WTC11 (cell line): ENCODE measurements at regions not wholly inside any gene's neighbourhood (a gene's known extent, or its start where the extent isn't known, plus 50 kb on each side); places are given as distances from the start of the nearest gene placed in this dataset.

Experiments
- ATAC-seq: fragments of 200-7000 bp; cut with Tn5 transposase; 2 replicates; pipeline ENCODE4 v1.10.0; 2021; ENCODE audit warnings: mild to moderate bottlenecking, moderate library complexity
- CTCF ChIA-PET: fragments of 300-600 bp; sonication (Branson Sonifier 250); formaldehyde crosslinking; loops from one replicate; lab custom pipeline; 2021; ENCODE audit warnings: antibody characterized with exemption; lab: Charles Lee
- POLR2A ChIA-PET: fragments of 350-600 bp; sonication (Branson Sonifier 250); formaldehyde crosslinking; loops from one replicate; lab custom pipeline; 2021; ENCODE audit warnings: antibody characterized with exemption; lab: Charles Lee
- DNase-seq: peaks from one replicate; pipeline ENCODE4 v3.0.0; 2021; ENCODE audit warnings: low spot score
- H3K27ac Mint-ChIP-seq: 2 replicates; pipeline ENCODE4 v1.8.0; 2021; ENCODE audit warnings: mixed read lengths
- H3K27me3 Mint-ChIP-seq: 2 replicates; pipeline ENCODE4 v1.8.0; 2021; ENCODE audit warnings: low read depth, mild to moderate bottlenecking, moderate library complexity, mixed read lengths
- H3K36me3 Mint-ChIP-seq: 2 replicates; pipeline ENCODE4 v1.8.0; 2021; ENCODE audit warnings: mixed read lengths
- H3K4me1 Mint-ChIP-seq: 2 replicates; pipeline ENCODE4 v1.8.0; 2022; ENCODE audit warnings: mixed read lengths
- H3K4me3 Mint-ChIP-seq: 2 replicates; pipeline ENCODE4 v1.8.0; 2021; ENCODE audit warnings: mild to moderate bottlenecking, moderate library complexity, mixed read lengths
- H3K9me3 Mint-ChIP-seq: 2 replicates; pipeline ENCODE4 v1.8.0; 2021; ENCODE audit warnings: mixed read lengths
- CBFB ChIP-seq: sonication (generic); formaldehyde crosslinking; IDR thresholded peaks from 2 replicates; pipeline ENCODE4 v1.8.1; 2022; ENCODE audit warnings: mild to moderate bottlenecking, low read depth, missing genetic modification reagents
- CREB1 ChIP-seq: sonication (generic); formaldehyde crosslinking; IDR thresholded peaks from 2 replicates; pipeline ENCODE4 v1.8.0; 2023; ENCODE audit warnings: mild to moderate bottlenecking, missing genetic modification reagents
- ELF4 ChIP-seq: sonication (generic); formaldehyde crosslinking; IDR thresholded peaks from 2 replicates; pipeline ENCODE4 v1.8.1; 2022; ENCODE audit warnings: low read depth, mild to moderate bottlenecking, moderate library complexity, missing genetic modification reagents
- EMX1 ChIP-seq: fragments of 250-450 bp; sonication (Bioruptor Pico); IDR thresholded peaks from 2 replicates; pipeline ENCODE4 v1.8.0; 2021; ENCODE audit warnings: mild to moderate bottlenecking
- FOXP1 ChIP-seq: sonication (generic); formaldehyde crosslinking; IDR thresholded peaks from 2 replicates; pipeline ENCODE4 v1.8.0; 2022; ENCODE audit warnings: missing genetic modification reagents, mild to moderate bottlenecking, moderate library complexity, borderline replicate concordance
- GABPB1 ChIP-seq: sonication (generic); formaldehyde crosslinking; IDR thresholded peaks from 2 replicates; pipeline ENCODE4 v1.8.1; 2023; ENCODE audit warnings: mild to moderate bottlenecking, missing genetic modification reagents
- GTF2I ChIP-seq: fragments of 250-450 bp; sonication (Bioruptor Pico); conservative IDR thresholded peaks from 2 replicates; pipeline ENCODE4 v1.4.0; 2021; ENCODE audit warnings: mild to moderate bottlenecking
- IRF2 ChIP-seq: sonication (generic); formaldehyde crosslinking; IDR thresholded peaks from 2 replicates; pipeline ENCODE4 v1.8.0; 2022; ENCODE audit warnings: low read depth, missing genetic modification reagents, borderline replicate concordance
- KAT7 ChIP-seq: sonication (generic); formaldehyde crosslinking; IDR thresholded peaks from 2 replicates; pipeline ENCODE4 v1.8.1; 2023; ENCODE audit warnings: missing genetic modification reagents, mild to moderate bottlenecking, borderline replicate concordance
- NFATC4 ChIP-seq: fragments of 250-450 bp; sonication (Bioruptor Pico); IDR thresholded peaks from 2 replicates; pipeline ENCODE4 v1.9.0; 2021; ENCODE audit warnings: mild to moderate bottlenecking
- NFE2L1 ChIP-seq: sonication (generic); formaldehyde crosslinking; IDR thresholded peaks from 2 replicates; pipeline ENCODE4 v1.8.1; 2023; ENCODE audit warnings: missing genetic modification reagents
- NFYB ChIP-seq: sonication (generic); formaldehyde crosslinking; conservative IDR thresholded peaks from 2 replicates; pipeline ENCODE4 v1.8.0; 2022; ENCODE audit warnings: low read depth, missing genetic modification reagents
- PRRX2 ChIP-seq: fragments of 250-450 bp; sonication (Bioruptor Pico); IDR thresholded peaks from 2 replicates; pipeline ENCODE4 v1.8.0; 2021; ENCODE audit warnings: mild to moderate bottlenecking
- RELA ChIP-seq: sonication (generic); formaldehyde crosslinking; IDR thresholded peaks from 2 replicates; pipeline ENCODE4 v1.8.1; 2022; ENCODE audit warnings: missing genetic modification reagents, mild to moderate bottlenecking, borderline replicate concordance
- SMAD3 ChIP-seq: sonication (generic); formaldehyde crosslinking; IDR thresholded peaks from 2 replicates; pipeline ENCODE4 v1.8.0; 2022; ENCODE audit warnings: missing genetic modification reagents, mild to moderate bottlenecking, borderline replicate concordance
- SP1 ChIP-seq: sonication (generic); formaldehyde crosslinking; conservative IDR thresholded peaks from 2 replicates; pipeline ENCODE4 v1.8.1; 2022; ENCODE audit warnings: missing genetic modification reagents
- TP53 ChIP-seq: sonication (generic); formaldehyde crosslinking; IDR thresholded peaks from 2 replicates; pipeline ENCODE4 v1.8.1; 2023; ENCODE audit warnings: mild to moderate bottlenecking, missing genetic modification reagents
- ZNF317 ChIP-seq: sonication (generic); formaldehyde crosslinking; IDR thresholded peaks from 2 replicates; pipeline ENCODE4 v1.8.1; 2023; ENCODE audit warnings: low read depth, mild to moderate bottlenecking, moderate library complexity, missing genetic modification reagents, borderline replicate concordance
- ZNF416 ChIP-seq: fragments of 250-450 bp; sonication (Bioruptor Pico); IDR thresholded peaks from 2 replicates; pipeline ENCODE4 v1.9.0; 2021; ENCODE audit warnings: mild to moderate bottlenecking, inconsistent platforms
- TF ChIP-seq, protein P1 (sequence below): sonication (generic); formaldehyde crosslinking; IDR thresholded peaks from 2 replicates; pipeline ENCODE4 v1.8.1; 2022; ENCODE audit warnings: low read depth, mild to moderate bottlenecking, moderate library complexity, missing genetic modification reagents, borderline replicate concordance
- TF ChIP-seq, protein P2 (sequence below): sonication (generic); formaldehyde crosslinking; IDR thresholded peaks from 2 replicates; pipeline ENCODE4 v1.8.1; 2023; ENCODE audit warnings: mild to moderate bottlenecking, missing genetic modification reagents, moderate library complexity
- TF ChIP-seq, protein P3 (sequence below): sonication (generic); formaldehyde crosslinking; IDR thresholded peaks from 2 replicates; pipeline ENCODE4 v1.8.1; 2023; ENCODE audit warnings: mild to moderate bottlenecking, moderate library complexity, missing genetic modification reagents
- TF ChIP-seq, protein P4 (sequence below): fragments of 200-600 bp; IDR thresholded peaks from 2 replicates; pipeline ENCODE4 v1.8.0; 2022; ENCODE audit warnings: antibody characterized with exemption
- TF ChIP-seq, protein P5 (sequence below): fragments of 250-450 bp; sonication (Bioruptor Pico); conservative IDR thresholded peaks from 2 replicates; pipeline ENCODE4 v1.9.0; 2021; ENCODE audit warnings: mild to moderate bottlenecking
- TF ChIP-seq, protein P6 (sequence below): sonication (generic); formaldehyde crosslinking; IDR thresholded peaks from 2 replicates; pipeline ENCODE4 v1.8.1; 2022; ENCODE audit warnings: low read depth, missing genetic modification reagents, borderline replicate concordance

DNA sequence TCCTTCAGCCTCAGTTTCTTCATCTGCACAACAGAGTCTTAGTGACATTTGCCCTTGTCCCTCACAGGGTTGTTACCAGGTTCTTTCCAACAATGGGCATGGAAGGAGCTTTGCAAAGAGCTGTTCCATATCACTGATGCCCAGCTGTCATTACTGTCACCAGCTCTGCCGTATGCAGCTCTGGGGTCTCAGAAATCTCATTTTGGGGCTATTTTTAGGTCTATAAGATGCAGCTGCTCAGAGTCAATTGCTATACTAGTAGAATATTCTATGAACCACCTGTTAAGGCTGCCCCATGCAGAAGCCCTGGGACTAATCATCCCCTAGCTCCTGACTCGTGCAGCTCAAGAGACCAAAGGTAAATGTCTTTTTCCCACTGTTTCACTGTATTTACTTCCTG lies 105.1 kb upstream of the TNPO1 start:
- Mint-ChIP-seq H3K9me3 (peaks cover 4% of the 10 kb centered on the region; the same call in 1 of the 2 replicates), H3K27me3 (no peaks in the 10 kb centered on the region), H3K27ac (no peak overlapping the region), H3K36me3 (no peaks in the 10 kb centered on the region), H3K4me3 (no peak overlapping the region), H3K4me1 (no peaks in the 10 kb centered on the region)
- ChIA-PET POLR2A (no interaction called here), CTCF (interaction anchor here (1.2 kb wide), 1 partner anchor 490 kb away, joined by 3 read pairs; no protein-coding TSS in a partner anchor)
- TF ChIP-seq EMX1 (CRISPR knock-in tag) (no peak), PRRX2 (CRISPR knock-in tag) (no peak), NFATC4 (no peak), NFE2L1 (no peak), SMAD3 (CRISPR knock-in tag) (no peak), CBFB (CRISPR knock-in tag) (no peak), TP53 (CRISPR knock-in tag) (no peak), NFYB (CRISPR knock-in tag) (no peak), ZNF317 (CRISPR knock-in tag) (no peak), SP1 (CRISPR knock-in tag) (no peak), ZNF416 (no peak), GABPB1 (CRISPR knock-in tag) (no peak), GTF2I (CRISPR knock-in tag) (no peak)
- TF ChIP-seq, protein P1, sequence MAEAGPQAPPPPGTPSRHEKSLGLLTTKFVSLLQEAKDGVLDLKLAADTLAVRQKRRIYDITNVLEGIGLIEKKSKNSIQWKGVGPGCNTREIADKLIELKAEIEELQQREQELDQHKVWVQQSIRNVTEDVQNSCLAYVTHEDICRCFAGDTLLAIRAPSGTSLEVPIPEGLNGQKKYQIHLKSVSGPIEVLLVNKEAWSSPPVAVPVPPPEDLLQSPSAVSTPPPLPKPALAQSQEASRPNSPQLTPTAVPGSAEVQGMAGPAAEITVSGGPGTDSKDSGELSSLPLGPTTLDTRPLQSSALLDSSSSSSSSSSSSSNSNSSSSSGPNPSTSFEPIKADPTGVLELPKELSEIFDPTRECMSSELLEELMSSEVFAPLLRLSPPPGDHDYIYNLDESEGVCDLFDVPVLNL (CRISPR knock-in tag) = no peak
- TF ChIP-seq, protein P2, sequence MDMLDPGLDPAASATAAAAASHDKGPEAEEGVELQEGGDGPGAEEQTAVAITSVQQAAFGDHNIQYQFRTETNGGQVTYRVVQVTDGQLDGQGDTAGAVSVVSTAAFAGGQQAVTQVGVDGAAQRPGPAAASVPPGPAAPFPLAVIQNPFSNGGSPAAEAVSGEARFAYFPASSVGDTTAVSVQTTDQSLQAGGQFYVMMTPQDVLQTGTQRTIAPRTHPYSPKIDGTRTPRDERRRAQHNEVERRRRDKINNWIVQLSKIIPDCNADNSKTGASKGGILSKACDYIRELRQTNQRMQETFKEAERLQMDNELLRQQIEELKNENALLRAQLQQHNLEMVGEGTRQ (CRISPR knock-in tag) = no peak
- TF ChIP-seq, protein P3, sequence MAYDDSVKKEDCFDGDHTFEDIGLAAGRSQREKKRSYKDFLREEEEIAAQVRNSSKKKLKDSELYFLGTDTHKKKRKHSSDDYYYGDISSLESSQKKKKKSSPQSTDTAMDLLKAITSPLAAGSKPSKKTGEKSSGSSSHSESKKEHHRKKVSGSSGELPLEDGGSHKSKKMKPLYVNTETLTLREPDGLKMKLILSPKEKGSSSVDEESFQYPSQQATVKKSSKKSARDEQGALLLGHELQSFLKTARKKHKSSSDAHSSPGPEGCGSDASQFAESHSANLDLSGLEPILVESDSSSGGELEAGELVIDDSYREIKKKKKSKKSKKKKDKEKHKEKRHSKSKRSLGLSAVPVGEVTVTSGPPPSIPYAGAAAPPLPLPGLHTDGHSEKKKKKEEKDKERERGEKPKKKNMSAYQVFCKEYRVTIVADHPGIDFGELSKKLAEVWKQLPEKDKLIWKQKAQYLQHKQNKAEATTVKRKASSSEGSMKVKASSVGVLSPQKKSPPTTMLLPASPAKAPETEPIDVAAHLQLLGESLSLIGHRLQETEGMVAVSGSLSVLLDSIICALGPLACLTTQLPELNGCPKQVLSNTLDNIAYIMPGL (CRISPR knock-in tag) = no peak
- TF ChIP-seq, protein P4, sequence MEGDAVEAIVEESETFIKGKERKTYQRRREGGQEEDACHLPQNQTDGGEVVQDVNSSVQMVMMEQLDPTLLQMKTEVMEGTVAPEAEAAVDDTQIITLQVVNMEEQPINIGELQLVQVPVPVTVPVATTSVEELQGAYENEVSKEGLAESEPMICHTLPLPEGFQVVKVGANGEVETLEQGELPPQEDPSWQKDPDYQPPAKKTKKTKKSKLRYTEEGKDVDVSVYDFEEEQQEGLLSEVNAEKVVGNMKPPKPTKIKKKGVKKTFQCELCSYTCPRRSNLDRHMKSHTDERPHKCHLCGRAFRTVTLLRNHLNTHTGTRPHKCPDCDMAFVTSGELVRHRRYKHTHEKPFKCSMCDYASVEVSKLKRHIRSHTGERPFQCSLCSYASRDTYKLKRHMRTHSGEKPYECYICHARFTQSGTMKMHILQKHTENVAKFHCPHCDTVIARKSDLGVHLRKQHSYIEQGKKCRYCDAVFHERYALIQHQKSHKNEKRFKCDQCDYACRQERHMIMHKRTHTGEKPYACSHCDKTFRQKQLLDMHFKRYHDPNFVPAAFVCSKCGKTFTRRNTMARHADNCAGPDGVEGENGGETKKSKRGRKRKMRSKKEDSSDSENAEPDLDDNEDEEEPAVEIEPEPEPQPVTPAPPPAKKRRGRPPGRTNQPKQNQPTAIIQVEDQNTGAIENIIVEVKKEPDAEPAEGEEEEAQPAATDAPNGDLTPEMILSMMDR = no peak
- TF ChIP-seq, protein P5, sequence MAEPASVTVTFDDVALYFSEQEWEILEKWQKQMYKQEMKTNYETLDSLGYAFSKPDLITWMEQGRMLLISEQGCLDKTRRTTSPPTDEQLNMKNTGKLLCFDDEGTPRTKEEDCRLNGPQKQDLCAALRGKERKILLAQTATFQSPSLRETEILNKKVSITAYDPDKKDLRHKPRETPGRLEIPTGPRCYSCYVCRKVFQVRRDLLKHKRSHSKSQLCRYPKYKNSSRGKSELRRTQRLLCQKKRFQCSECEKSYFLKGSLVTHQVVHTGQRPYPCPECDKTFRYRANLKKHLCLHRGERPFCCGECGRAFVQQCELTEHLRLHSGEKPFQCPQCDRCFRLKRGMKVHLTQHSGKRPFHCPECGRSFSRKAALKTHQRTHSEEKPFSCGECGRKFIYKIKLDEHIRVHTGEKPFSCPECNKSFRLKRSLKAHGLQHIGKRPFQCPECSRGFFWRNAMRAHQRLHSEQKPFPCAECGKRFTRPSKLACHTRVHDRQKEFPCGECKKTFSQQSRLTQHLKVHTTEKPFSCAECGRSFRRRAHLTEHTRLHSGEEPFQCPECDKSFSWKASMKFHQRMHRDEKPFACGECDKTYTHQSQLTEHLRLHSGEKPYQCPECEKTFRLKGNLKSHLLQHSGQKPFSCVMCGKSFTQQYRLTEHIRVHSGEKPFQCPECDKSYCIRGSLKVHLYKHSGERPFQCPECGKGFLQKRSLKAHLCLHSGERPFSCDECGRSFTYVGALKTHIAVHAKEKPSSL (CRISPR knock-in tag) = no peak
- no peak for ATAC-seq
- no peak for DNase-seq

DNA sequence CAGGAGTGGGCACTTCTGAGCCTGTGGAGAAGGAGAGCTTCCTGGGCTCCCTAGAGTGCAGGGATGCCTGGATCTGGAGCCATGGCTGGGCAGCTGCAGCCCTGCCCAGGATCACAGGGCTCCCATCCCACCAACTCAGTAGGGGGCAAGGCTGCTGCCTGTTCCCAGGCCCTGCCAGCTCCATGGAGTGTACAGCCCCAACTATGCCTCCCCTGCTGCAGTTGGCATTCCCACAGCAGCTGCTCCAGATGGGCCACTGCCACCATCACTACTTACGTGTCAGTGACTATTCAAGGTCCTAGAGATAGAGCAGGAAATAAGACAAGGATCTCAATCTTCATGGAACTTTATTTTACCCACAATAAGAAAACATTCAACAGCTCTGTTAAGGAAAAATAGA lies 107.1 kb upstream of the TNPO1 start:
- CTCF ChIA-PET = no interaction called here
- H3K27ac Mint-ChIP-seq = no peak overlapping the region
- no peaks in the 10 kb centered on the region for H3K4me1 Mint-ChIP-seq
- no peak overlapping the region for H3K4me3 Mint-ChIP-seq
- H3K9me3 Mint-ChIP-seq = peaks cover 4% of the 10 kb centered on the region; the same call in 1 of the 2 replicates
- ATAC-seq = no peak
- POLR2A ChIA-PET = no interaction called here
- no peak for TF ChIP-seq RELA (CRISPR knock-in tag)
- no peak for TF ChIP-seq ELF4 (CRISPR knock-in tag)
- no peak for TF ChIP-seq FOXP1 (CRISPR knock-in tag)
- TF ChIP-seq, protein P2 (CRISPR knock-in tag) = no peak
- TF ChIP-seq KAT7 (CRISPR knock-in tag) = no peak
- TF ChIP-seq, protein P6, sequence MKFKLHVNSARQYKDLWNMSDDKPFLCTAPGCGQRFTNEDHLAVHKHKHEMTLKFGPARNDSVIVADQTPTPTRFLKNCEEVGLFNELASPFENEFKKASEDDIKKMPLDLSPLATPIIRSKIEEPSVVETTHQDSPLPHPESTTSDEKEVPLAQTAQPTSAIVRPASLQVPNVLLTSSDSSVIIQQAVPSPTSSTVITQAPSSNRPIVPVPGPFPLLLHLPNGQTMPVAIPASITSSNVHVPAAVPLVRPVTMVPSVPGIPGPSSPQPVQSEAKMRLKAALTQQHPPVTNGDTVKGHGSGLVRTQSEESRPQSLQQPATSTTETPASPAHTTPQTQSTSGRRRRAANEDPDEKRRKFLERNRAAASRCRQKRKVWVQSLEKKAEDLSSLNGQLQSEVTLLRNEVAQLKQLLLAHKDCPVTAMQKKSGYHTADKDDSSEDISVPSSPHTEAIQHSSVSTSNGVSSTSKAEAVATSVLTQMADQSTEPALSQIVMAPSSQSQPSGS (CRISPR knock-in tag) = no peak
- no peak for TF ChIP-seq ZNF317 (CRISPR knock-in tag)
- no peak for TF ChIP-seq IRF2 (CRISPR knock-in tag)
- no peak for TF ChIP-seq CREB1 (CRISPR knock-in tag)
- TF ChIP-seq, all 79 proteins: peak for 0
- Mint-ChIP-seq H3K27me3 (no peaks in the 10 kb centered on the region), H3K36me3 (no peaks in the 10 kb centered on the region)
- no peak for DNase-seq
